Caco-2 (cell line): ENCODE measurements at regions not wholly inside any gene's neighbourhood (a gene's known extent, or its start where the extent isn't known, plus 50 kb on each side); places are given as distances from the start of the nearest gene placed in this dataset.

Experiments used
- BruUV-seq: library from RNA; stranded (reverse); fragments of 400-500 nt; replicated peaks from 2 replicates; lab custom pipeline; 2021; lab: Mats Ljungman, UMichigan
- CTCF ChIA-PET: fragments of 300-600 bp; sonication (Branson Sonifier 250); formaldehyde crosslinking; loops from one replicate; lab custom pipeline; 2022; ENCODE audit warnings: antibody characterized with exemption; lab: Charles Lee
- POLR2A ChIA-PET: fragments of 300-600 bp; sonication (Branson Sonifier 250); formaldehyde crosslinking; loops from one replicate; lab custom pipeline; 2022; ENCODE audit warnings: antibody characterized with exemption; lab: Charles Lee
- DNase-seq, 2 experiments: peaks; one replicate each; pipeline versions ENCODE4 v3.0.0 to v3.0.0-alpha.2; 2020 to 2022
- H3K27me3 ChIP-seq: replicated peaks from 2 replicates; pipeline ENCODE4 v1.6.0; 2011; ENCODE audit warnings: low read length; ENCODE audit not compliant: control insufficient read depth, insufficient read depth
- H3K36me3 ChIP-seq: 2 replicates; pipeline ENCODE4 v1.5.1; 2011; ENCODE audit warnings: low read length; ENCODE audit not compliant: control insufficient read depth, insufficient read depth
- H3K4me1 ChIP-seq: fragments of 250-450 bp; sonication (Bioruptor Pico); 2 replicates; pipeline ENCODE4 v1.5.1; 2020; ENCODE audit warnings: mild to moderate bottlenecking
- H3K4me3 ChIP-seq: 2 replicates; pipeline ENCODE4 v1.5.1; 2011; ENCODE audit warnings: low read depth, mild to moderate bottlenecking, control low read depth, low read length
- H3K9me3 ChIP-seq: fragments of 250-450 bp; sonication (Bioruptor Pico); 2 replicates; pipeline ENCODE4 v1.5.1; 2020; ENCODE audit warnings: mild to moderate bottlenecking, moderate library complexity
- H3K27ac Mint-ChIP-seq: one replicate; pipeline ENCODE4 v1.8.0; 2022; ENCODE audit warnings: mixed read lengths; ENCODE audit not compliant: unreplicated experiment
- H3K27me3 Mint-ChIP-seq: one replicate; pipeline ENCODE4 v1.8.0; 2022; ENCODE audit warnings: mixed read lengths; ENCODE audit not compliant: insufficient read depth, unreplicated experiment
- H3K36me3 Mint-ChIP-seq: one replicate; pipeline ENCODE4 v1.8.0; 2022; ENCODE audit warnings: mild to moderate bottlenecking, mixed read lengths; ENCODE audit not compliant: insufficient read depth, unreplicated experiment
- H3K4me1 Mint-ChIP-seq: one replicate; pipeline ENCODE4 v1.8.0; 2022; ENCODE audit warnings: low read depth, mixed read lengths; ENCODE audit not compliant: unreplicated experiment
- H3K4me3 Mint-ChIP-seq: one replicate; pipeline ENCODE4 v1.8.0; 2022; ENCODE audit warnings: mild to moderate bottlenecking, moderate library complexity, mixed read lengths; ENCODE audit not compliant: unreplicated experiment
- H3K9me3 Mint-ChIP-seq: one replicate; pipeline ENCODE4 v1.8.0; 2022; ENCODE audit warnings: mixed read lengths; ENCODE audit not compliant: unreplicated experiment
- CTCF ChIP-seq, 2 experiments: fragments of 200-600 bp in 1 of 2; IDR thresholded peaks; 1 replicate in 1 of 2; 2 replicates in 1 of 2; pipeline versions ENCODE4 v1.5.1 to v1.8.0; 2011 to 2022; ENCODE audit warnings: antibody characterized with exemption in 1 of 2, control low read depth in 1 of 2, inconsistent platforms in 1 of 2, low read depth in 1 of 2, low read length in 1 of 2, mild to moderate bottlenecking in 1 of 2, moderate library complexity in 1 of 2; ENCODE audit not compliant: insufficient read depth in 1 of 2, severe bottlenecking in 1 of 2, unreplicated experiment in 1 of 2
- intact Hi-C: fragments of 100-400 bp; cut with micrococcal nuclease; formaldehyde crosslinking; loops from one replicate; pipeline ENCODE4 v1.10.0; 2022; ENCODE audit not compliant: unreplicated experiment

- no peaks in the 10 kb centered on the region for H3K4me1 ChIP-seq
- Mint-ChIP-seq H3K4me1 (no peaks in the 10 kb centered on the region), H3K9me3 (peaks cover 11% of the 10 kb centered on the region), H3K36me3 (peaks cover 5% of the 10 kb centered on the region), H3K27ac (no peak overlapping the region), H3K4me3 (no peak overlapping the region), H3K27me3 (peaks cover 2% of the 10 kb centered on the region)
- BruUV-seq, result no TSS peak
- no peaks in the 10 kb centered on the region for H3K36me3 ChIP-seq
- intact Hi-C loops, result no loop called here
- DNase-seq, result no peak
- H3K9me3 ChIP-seq, result peaks cover 5% of the 10 kb centered on the region; the same call in 1 of the 2 replicates
- ChIA-PET POLR2A (no interaction called here), CTCF (no interaction called here)
- H3K4me3 ChIP-seq, result no peak overlapping the region
- no peak for TF ChIP-seq CTCF (IDR thresholded peaks at IDR 0.05; ENCODE audit: insufficient read depth in 1 of 2, low read depth in 1 of 2, low read length in 1 of 2, severe bottlenecking in 1 of 2, unreplicated experiment in 1 of 2)
- no peaks in the 10 kb centered on the region for H3K27me3 ChIP-seq
Observed at GRCh38 chr15:27665002-27665401, 434.1 kb downstream of the OCA2 start.

GRCh38 chr15:27662892-27663291 is 436.2 kb downstream of the OCA2 start:
- H3K4me3 Mint-ChIP-seq, result no peak overlapping the region
- H3K36me3 Mint-ChIP-seq, result no peaks in the 10 kb centered on the region
- POLR2A ChIA-PET, result no interaction called here
- Histone ChIP-seq H3K4me1 (no peaks in the 10 kb centered on the region), H3K36me3 (no peaks in the 10 kb centered on the region), H3K27me3 (no peaks in the 10 kb centered on the region), H3K9me3 (peaks cover 5% of the 10 kb centered on the region; the same call in 1 of the 2 replicates), H3K4me3 (no peak overlapping the region)
- H3K9me3 Mint-ChIP-seq, result peaks cover 13% of the 10 kb centered on the region
- H3K27ac Mint-ChIP-seq, result no peak overlapping the region
- no peak for TF ChIP-seq CTCF (IDR thresholded peaks at IDR 0.05; ENCODE audit: insufficient read depth in 1 of 2, low read depth in 1 of 2, low read length in 1 of 2, severe bottlenecking in 1 of 2, unreplicated experiment in 1 of 2)
- no peaks in the 10 kb centered on the region for H3K27me3 Mint-ChIP-seq
- intact Hi-C loops, result no loop called here
- DNase-seq, result no peak
- no peaks in the 10 kb centered on the region for H3K4me1 Mint-ChIP-seq
- BruUV-seq, result no TSS peak
- CTCF ChIA-PET, result no interaction called here

GRCh38 chr15:27660676-27661075 is 438.4 kb downstream of the OCA2 start:
- CTCF ChIA-PET, result no interaction called here
- intact Hi-C loops, result no loop called here
- Mint-ChIP-seq H3K27ac (no peak overlapping the region), H3K4me3 (no peak overlapping the region), H3K27me3 (no peaks in the 10 kb centered on the region), H3K9me3 (peaks cover 26% of the 10 kb centered on the region), H3K36me3 (no peaks in the 10 kb centered on the region), H3K4me1 (no peaks in the 10 kb centered on the region)
- H3K4me3 ChIP-seq, result no peak overlapping the region
- DNase-seq, result no peak
- TF ChIP-seq CTCF (IDR thresholded peaks at IDR 0.05; ENCODE audit: insufficient read depth in 1 of 2, low read depth in 1 of 2, low read length in 1 of 2, severe bottlenecking in 1 of 2, unreplicated experiment in 1 of 2), result no peak
- H3K9me3 ChIP-seq, result peaks cover 5% of the 10 kb centered on the region
- H3K36me3 ChIP-seq, result no peaks in the 10 kb centered on the region
- H3K4me1 ChIP-seq, result no peaks in the 10 kb centered on the region
- BruUV-seq, result no TSS peak
- POLR2A ChIA-PET, result no interaction called here
- no peaks in the 10 kb centered on the region for H3K27me3 ChIP-seq
